Jurkat, Clone E6-1 (cell line): ENCODE measurements at regions not wholly inside any gene's neighbourhood (a gene's known extent, or its start where the extent isn't known, plus 50 kb on each side); places are given as distances from the start of the nearest gene placed in this dataset.
"Not testable (repeated sequence)": the region's sequence is repeated elsewhere in the genome, so short reads cannot be mapped to it uniquely, and the experiment has no call there.

Source experiments
- DNase-seq: peaks from one replicate; pipeline ENCODE4 v3.0.0-alpha.2; 2011; ENCODE audit warnings: low read depth, low spot score
- H3K4me3 ChIP-seq: 2 replicates; pipeline ENCODE4 v1.5.1; 2011; ENCODE audit warnings: mild to moderate bottlenecking, low read length, control low read depth, moderate library complexity

- no peak overlapping the region for H3K4me3 ChIP-seq
- DNase-seq, result no peak
Measured at GRCh38 chr6:139536751-139537617, 162.5 kb upstream of the CITED2 start.

- H3K4me3 ChIP-seq, result no peak overlapping the region
Measured at GRCh38 chr6:139534472-139535115, 160.1 kb upstream of the CITED2 start.

GRCh38 chr6:139533573-139534471 is 159.4 kb upstream of the CITED2 start:
- DNase-seq, result no peak
- H3K4me3 ChIP-seq, result no peak overlapping the region

More at GRCh38 chr6:139534472-139535115, 160.1 kb upstream of the CITED2 start:
- DNase-seq, result peak; percentile 6

GRCh38 chr6:139533171-139533570 is 158.7 kb upstream of the CITED2 start:
- H3K4me3 ChIP-seq, result no peak overlapping the region
- DNase-seq, result no peak

- no peak for DNase-seq
- H3K4me3 ChIP-seq, result no peak overlapping the region
Measured at GRCh38 chr6:139531148-139532115, 157.0 kb upstream of the CITED2 start.

GRCh38 chr6:139530561-139530960 is 156.1 kb upstream of the CITED2 start:
- DNase-seq, result no peak
- H3K4me3 ChIP-seq, result no peak overlapping the region

GRCh38 chr6:139529420-139529819 is 155.0 kb upstream of the CITED2 start:
- no peak for DNase-seq
- no peak overlapping the region for H3K4me3 ChIP-seq

GRCh38 chr6:139528471-139528870 is 154.0 kb upstream of the CITED2 start:
- DNase-seq, result no peak
- H3K4me3 ChIP-seq, result no peak overlapping the region

GRCh38 chr6:139525415-139525814 is 151.0 kb upstream of the CITED2 start:
- no peak overlapping the region for H3K4me3 ChIP-seq
- no peak for DNase-seq

- H3K4me3 ChIP-seq, result no peak overlapping the region
- DNase-seq, result no peak
Measured at GRCh38 chr6:139523986-139524385, 149.5 kb upstream of the CITED2 start.

GRCh38 chr6:139522511-139523220 is 148.2 kb upstream of the CITED2 start:
- no peak for DNase-seq
- no peak overlapping the region for H3K4me3 ChIP-seq

GRCh38 chr6:139521338-139521737 is 146.9 kb upstream of the CITED2 start:
- no peak overlapping the region for H3K4me3 ChIP-seq
- DNase-seq, result no peak

- DNase-seq, result no peak
- H3K4me3 ChIP-seq, result no peak overlapping the region
Measured at GRCh38 chr6:139520321-139520768, 145.9 kb upstream of the CITED2 start.

- no peak overlapping the region for H3K4me3 ChIP-seq
- no peak for DNase-seq
Measured at GRCh38 chr6:139519571-139520031, 145.2 kb upstream of the CITED2 start.

GRCh38 chr6:139519097-139519496 is 144.6 kb upstream of the CITED2 start:
- DNase-seq, result no peak
- no peak overlapping the region for H3K4me3 ChIP-seq

- H3K4me3 ChIP-seq, result no peak overlapping the region
- DNase-seq, result no peak
Measured at GRCh38 chr6:139518556-139519091, 144.2 kb upstream of the CITED2 start.

GRCh38 chr6:139517998-139518555 is 143.6 kb upstream of the CITED2 start:
- not testable (repeated sequence) for H3K4me3 ChIP-seq, DNase-seq
